HG02610 (cell line): ENCODE measurements at regions not wholly inside any gene's neighbourhood (a gene's known extent, or its start where the extent isn't known, plus 50 kb on each side); places are given as distances from the start of the nearest gene placed in this dataset.

Experiments used
- ATAC-seq: cut with Tn5 transposase; IDR thresholded peaks from one replicate; pipeline ENCODE4 v1.9.1; 2021; ENCODE audit warnings: mild to moderate bottlenecking, moderate library complexity; ENCODE audit not compliant: unreplicated experiment

DNA sequence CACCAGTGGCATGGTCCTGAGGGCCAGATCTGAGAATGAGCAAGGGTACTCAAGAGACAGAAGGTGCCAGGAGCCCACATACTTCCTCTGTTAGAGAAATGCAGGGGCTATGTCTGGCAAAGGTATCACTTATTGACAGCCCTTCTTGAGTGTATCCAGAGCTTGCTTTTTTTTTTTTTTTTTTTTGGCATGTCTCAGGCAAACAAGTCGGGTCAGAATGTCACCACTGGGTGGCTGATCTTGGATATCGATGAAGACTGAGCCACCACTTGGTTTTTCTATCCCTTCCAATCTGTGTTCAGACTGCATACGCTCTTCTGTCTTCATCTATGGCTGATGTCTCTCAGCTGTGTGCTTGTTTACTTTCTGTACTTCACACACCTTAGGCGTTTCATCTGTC, 363.4 kb upstream of the C2CD4B start:
- no peak for ATAC-seq

DNA sequence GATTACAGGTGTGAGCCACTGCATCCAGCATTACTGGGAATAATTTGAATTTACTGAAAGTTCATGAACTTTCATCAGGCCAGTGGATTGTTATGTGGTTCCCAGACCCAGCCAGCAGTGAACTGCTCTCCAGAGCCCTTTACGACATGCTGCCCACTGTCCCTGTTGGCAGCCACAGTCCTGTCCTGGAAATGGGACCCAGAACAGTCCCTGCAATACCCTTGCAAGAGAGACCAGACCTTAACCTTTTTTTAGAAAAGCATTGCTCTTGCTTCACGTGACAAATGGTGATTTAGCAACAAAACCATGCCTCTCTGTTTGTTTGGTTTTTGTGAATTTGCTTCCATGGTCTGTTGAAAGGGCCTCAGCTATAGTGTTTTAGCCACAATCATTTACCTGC, 367.3 kb upstream of the C2CD4B start:
- no peak for ATAC-seq

DNA sequence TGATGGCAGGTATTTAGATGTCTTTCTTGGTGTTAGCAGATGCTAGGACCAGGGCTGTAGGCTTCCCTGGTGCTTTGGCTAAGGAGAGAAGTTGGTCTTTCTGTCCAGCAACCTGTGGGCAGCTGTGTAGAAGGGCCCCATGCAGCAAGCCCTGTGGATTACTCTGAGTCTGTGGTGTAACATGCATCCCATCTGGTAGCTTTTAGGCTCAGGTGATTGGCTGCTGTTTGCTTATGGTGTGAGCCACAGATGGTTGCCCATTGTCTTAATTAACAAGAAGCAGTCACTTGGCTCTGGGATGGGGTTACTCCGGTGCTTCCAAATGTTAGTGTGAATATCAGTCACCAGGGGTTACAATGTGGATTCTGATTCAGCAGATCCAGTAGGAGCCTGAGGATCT, 368.6 kb upstream of the C2CD4B start:
- ATAC-seq: no peak

DNA sequence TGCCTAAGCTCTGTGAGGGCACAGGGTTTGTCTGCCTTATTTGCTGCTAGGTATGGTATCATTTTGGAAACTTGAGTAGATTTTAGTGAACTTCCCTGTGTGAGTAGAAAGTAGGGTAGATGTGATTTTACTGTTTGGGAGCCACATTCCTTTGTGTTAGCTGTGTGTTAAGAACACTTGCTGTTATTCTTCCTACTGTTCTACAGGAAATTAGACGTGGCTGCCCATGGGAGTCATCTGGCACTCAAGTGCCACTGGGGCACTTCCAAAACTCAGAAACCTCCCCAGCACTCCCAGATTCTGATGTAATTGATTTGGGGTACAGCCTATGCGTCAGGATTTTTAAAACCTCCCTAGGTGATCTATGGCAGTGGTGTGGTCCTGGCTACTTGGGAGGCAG, 369.9 kb upstream of the C2CD4B start:
- ATAC-seq: no peak

DNA sequence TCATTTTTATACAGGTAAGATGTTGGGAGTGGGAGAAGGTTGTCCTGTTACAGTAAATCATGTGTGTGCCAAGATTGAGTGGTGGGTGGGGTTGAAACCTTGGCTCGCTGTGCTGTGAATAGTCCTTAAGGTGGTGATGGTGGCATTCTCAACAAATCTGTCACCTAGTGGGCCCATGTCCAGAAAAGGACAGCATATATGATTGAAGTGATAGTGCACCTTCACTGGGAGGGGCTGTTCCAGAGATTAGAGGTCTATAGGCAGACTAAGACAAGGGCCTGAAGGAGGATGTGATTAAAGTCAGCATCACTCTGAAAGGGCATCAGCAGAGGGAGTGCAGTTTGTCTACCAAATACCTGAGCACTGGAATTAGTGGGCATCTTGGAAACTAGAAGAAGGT, 374.2 kb upstream of the C2CD4B start:
- no peak for ATAC-seq

DNA sequence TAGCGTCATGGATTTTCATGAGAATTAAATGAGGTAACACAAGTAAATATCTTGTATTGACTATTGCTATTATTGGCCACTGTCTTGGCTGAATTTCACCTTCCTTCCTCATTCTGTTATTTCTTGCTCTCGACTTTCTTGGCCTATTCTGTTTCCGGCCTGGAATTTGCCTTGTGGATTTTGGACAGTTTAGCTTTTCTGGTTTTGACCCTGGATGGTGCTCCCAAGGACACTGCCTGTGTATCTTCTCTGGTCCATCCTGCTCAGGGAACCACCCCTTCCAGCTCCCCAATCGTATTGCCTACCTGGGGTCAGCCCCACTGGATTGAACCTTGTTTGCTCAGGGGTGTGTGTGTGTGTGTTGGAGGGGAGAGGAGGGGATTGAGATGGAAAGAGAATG, 376.2 kb upstream of the C2CD4B start:
- no peak for ATAC-seq

DNA sequence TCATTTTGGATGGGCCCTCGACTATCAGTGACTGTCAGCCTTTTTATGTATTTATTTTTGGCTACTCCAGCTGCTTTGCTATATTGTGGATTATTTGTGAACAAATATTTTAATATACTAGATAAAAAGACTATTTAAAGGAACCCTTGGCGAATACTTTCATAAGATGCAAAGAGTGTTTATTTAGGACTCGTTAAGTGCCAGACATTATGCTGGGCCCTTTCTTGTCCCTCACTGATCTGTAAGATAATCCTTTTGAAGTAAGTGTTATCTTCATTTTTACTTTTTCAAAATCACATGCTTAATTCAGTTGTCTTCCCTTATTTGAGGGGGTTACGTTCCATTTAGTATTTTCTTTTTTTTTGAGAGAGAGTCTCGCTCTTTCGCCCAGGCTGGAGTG, 376.8 kb upstream of the C2CD4B start:
- ATAC-seq: no peak

DNA sequence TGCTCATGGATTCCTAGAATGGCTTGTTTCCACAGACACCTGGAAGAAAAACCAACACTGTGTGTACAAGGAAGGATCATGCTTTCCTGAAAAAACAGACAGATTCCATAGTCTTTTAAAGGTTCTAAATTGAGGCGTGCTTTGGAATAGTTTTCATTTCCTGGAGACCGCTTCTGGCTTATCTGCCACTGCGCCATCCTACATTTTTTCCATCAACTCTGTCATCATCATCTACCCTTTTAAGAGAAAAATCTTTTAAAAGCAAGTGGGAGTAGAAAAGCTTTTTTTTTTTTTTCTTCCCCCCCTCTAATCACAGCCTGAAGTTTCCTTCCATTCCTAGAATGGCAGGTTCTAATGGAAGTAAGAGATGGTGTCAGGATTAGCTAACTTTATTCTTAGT, 379.4 kb upstream of the C2CD4B start:
- ATAC-seq: no peak

DNA sequence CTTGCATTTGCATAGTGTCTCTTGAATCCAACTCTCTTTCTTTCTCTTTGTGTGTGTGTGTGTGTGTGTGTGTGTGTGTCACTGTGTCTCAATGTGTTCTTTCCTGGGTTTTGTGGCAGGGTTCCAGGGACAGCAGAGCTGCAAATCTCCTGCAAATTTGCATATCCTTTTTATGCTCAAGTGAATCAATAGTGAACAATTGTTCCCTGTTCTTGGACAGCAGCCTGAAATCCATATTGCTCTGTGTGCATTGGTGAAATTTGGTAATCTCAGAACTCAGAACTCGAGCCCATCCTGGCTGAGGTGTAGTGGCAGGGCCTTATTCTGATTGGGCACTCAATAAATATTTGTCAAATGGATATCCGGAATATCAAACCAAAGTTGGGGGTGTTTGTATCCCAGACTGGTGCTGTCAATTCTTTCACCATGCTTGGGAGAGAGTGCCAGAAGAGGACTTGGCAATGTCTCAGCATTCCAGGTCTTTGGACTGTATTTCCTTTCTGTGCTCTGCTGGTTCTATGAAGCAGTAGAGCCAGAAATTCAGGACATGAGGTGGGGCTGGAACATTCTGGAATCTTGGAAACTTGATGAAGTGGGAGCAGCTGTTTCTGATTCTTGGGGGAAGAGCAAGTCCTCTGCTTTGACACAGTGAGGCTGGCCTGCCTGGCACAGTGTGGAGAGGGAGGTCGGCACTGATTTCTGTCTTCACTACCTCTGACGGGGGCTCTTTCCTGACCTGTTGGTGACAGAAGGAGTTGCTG, 380.6 kb upstream of the C2CD4B start:
- ATAC-seq: no peak

DNA sequence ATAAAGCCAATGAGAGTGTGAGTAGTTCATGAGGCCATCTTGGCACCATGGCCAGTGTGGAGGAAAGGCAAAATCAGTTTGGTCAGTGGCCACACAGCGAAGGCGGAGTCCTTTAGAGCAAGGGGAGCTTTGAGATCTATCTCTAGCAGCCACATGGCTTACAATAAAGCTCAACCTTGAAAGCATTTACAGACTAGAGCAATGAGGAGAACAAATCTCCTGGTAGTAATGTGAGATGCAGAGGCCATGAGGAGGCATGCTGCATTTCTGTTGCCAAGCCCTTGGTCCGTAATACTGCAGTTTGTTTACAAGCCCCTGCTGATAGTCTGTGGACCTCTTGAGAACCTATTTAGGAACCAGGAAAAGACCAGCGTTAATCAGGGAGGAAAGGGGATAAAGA, 381.5 kb upstream of the C2CD4B start:
- no peak for ATAC-seq

DNA sequence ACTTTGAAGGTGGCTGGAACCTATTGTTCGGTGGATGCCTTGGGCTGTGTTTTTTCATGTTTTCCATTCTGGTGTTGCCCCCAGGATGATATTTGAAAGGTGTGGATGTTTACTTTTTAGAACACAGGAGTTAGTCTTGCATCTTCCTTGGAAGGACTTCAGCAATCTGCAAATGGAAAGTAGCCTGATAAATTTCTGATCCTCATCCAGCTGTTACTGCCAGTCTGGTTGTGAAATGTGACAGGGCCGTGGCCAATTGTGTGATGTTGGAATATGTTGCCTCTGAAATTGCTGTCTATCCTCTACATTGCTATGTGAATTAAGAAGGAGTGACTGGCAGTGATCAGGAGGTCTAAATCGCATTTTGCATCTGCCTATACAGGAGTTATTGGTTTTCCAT, 382.5 kb upstream of the C2CD4B start:
- no peak for ATAC-seq

DNA sequence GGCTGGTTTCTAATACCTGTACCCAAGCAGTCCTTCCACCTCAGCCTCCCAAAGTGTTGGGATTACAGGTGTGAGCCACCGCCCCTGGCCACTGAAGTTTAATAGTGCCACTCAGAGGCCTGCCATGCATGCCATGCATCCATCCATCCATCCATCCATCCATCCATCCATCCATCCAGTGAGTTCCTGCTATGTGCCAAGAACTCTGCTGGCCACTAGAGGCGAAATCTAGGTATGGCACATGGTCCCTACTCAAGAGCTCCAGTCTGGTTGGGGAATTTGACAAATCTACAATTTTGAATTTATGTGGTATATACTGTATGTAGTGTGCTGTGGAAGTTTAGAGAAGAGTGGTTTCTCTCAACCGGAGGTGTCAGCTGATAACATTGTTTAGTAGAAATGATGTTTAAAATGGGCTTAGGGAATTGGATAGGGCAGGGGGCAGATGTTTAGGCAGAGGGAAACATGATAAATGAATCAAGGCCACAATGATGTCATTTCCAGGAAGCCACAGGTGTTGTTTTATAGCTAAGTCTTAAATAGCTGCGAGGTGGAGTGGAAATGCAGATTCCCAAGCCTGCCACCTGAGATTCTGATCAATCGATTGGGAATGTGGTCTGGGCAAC, 384.4 kb upstream of the C2CD4B start:
- ATAC-seq: no peak

DNA sequence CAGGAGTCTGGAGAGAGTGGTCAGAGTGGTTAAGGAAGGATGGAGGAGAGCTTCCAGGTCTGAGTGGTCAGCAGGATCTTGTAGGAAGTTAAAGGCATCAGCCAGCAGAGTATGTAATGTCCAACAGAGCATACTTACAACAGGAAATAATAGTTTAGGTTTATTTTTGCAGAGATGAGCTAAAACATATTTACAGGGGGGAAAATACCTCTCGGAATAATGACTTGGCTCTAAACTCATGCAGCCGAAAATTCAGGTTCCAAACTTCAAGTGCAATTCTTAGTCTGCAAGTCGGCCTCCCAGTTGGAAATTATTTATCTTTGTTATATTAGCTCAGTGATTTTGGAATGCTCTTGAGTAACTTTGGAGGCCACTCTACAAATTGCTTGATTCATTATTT, 385.0 kb upstream of the C2CD4B start:
- ATAC-seq: no peak

DNA sequence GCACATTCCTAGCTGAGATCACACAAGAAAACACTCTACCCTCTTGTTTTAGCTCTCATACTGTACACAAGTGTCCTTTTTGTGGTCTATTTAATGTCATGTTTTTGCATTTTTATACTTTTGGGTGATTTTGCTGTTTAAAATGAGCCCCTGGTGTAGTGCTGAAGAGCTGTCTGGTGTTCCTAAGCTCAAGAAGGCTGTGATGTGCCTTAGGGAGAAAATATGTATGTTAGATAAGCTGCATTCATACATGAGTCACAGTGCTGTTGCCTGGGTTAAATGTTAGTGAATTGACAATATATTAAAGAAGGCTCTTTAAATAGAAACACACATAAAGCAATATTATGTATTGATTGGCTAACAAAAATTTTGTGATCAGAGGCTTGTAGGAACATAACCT, 387.4 kb upstream of the C2CD4B start:
- ATAC-seq: no peak

DNA sequence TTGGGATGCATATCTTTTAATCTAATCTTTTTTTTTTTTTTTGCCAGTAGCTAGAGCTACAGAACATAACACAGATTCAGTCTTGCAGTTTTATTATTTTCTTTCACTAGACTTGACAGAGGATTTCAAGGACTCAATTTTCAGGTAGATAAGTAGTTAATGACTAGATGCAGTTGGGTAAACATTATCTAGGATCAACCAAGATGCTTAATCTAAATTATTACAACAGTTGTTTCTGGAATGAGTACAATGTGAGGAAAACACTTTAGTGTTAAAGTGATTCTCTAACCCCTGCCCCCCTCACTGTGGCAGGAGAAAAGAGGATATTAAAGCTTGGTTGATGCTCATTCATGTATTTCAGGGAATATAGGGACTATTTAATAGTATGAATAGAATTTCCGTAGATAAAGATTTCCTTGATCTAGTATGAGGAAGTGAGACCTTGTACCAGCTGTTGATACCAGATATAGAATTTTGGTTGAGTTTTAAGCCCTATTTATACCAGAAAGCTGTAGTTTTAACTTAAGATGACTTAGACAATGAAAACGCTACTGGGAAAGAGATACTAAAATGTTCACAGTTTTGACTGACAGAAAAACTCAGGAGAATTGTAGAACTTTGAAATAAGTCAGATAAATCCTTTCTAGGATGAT, 389.0 kb upstream of the C2CD4B start:
- no peak for ATAC-seq

DNA sequence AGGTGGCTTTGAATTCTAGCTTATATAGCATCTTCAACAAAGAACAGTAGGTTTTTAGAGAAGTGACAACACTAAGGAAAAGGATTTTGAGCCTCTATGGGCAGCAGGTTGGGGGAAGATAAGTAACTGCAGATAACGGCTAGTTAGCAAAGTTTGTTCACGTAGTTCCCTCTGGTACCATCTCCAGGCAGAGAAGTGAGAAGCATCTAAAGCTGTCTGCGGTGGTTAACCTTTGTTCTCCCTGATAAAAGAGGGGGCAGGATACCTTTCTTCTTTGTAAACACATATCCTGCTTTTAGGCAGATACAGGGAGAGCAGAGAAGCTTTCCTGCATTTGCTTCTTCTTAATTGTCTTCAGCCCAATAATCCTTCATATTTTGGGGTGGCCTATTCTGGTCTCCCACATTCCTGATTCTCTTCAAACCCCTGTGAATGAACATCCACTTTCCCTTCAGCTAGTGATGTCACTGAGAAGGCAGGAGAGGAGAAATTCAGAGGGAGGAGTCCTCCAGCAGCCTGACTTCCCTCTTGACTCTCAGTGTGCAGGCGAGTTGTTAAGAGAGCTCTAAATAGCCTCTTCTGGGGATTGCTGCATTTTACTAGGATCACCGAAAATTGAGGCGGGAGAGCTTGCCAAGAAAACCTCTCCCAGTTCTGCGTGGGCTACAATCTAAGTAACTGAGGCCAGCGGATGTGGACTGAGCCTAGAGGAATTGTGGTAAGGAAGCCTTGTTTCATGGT, 393.7 kb upstream of the C2CD4B start:
- no peak for ATAC-seq

DNA sequence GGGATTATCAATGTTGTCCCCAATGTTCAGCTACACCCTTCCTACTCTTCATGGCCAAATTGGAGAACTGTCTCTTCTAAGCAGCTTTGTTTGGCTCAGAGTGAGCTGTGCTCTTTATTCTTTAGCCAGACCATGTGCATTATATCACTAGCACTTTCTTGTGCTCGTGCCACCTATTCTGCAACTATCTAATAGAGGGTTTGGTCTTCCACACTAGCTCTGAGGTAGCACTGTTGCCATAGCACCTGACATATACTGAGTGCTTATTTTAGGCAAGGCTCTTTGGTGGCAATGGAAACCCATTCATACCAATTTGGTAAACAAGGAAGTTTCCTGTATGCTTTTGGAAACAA, 394.3 kb upstream of the C2CD4B start:
- no peak for ATAC-seq

DNA sequence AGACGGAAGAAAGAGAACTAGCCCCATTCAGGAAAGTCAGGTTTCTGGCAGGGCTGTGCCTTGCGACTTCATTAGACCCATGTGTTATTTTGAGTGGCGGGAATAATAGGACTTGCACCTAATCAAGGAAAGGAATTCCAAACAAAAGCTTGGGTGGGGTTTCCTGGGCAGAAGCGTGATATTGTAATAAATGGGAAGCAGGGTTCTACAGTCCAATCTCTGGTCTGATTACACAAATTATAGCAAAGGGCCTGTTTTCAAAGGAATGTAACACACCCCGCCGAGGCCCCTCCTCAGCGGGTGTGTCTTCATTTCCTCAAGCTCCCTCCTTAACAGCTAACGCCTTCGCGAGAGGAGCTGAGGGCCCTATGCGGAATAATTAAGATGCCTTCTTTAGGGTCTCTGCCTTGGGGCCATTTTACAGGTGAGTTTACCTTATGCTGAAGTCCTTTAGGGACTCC, 396.0 kb upstream of the C2CD4B start:
- no peak for ATAC-seq

DNA sequence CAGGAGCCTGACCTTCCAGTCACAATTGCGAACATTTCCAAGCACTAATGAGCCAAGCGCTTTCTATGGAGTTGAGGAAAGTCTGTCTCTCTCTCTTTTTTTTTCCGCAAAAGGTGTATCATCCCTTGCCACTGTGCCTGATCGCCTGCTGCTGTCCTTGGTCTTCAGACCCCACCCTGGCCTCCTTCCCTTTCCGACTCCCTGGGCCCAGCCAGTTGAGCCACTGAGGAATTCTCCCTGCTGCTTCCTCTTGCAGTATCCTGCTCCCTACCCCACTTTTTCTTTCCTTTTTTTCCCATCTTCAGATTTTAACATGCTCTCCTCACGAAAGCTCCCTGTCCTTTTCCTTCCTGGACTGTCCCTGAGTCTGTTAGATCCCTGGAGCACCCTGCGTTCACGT, 396.5 kb upstream of the C2CD4B start:
- ATAC-seq: no peak

DNA sequence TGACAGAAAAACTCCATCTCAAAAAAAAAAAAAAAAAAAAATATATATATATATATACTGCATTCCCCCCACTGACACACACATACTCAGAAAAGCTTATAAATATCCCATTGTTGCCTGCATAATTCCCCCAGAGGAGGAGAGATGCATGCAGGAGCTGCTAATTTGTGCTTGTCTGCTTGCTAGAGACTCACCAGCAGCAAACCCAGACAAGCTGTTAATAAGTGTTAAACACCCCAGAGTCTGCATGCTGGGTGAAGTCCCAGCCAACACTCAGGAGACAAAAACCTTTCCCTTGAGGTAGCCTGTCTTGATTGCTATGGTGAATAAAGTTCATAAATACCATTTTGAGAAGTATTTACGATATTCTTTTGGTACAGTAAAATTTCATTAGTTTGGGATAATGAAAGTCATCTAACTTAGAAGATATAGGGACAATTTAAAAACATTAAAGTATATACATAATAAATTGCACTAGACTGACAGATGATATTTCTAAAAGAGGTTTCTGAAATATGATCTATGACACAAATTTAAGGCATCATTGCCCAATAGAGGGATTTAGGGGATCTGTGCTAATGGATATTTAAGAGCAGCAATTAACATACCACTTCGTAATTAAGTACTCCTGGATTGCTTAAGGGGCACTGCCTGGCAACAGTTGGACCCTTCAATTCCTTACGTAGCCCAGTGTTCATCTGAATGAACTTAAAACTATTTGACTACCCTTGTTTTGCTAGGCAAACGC, 400.0 kb upstream of the C2CD4B start:
- no peak for ATAC-seq

DNA sequence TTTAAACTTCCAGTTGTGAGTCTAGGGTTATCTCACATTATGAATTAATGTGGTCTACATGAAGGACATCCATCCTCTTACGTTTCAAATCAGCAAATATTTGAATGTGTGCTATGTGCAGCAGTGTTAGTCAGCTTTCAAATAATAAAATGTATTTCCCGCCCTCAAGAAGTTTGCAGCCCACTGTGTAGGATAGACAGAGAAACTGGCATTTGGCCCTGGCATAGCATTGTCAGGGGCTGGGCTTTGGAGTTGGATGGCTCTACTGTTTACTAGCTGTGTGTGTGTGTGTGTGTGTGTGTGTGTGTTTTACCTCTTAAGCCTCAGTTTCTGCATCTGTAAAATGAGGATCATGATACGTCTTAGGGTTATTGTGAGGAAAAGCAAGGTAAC, 400.5 kb upstream of the C2CD4B start:
- ATAC-seq: no peak
